Endothelial cell of umbilical vein (primary cell): ENCODE measurements at regions not wholly inside any gene's neighbourhood (a gene's known extent, or its start where the extent isn't known, plus 50 kb on each side); places are given as distances from the start of the nearest gene placed in this dataset.
"Not testable (repeated sequence)": the region's sequence is repeated elsewhere in the genome, so short reads cannot be mapped to it uniquely, and the experiment has no call there.

Experiments
- BruUV-seq: library from RNA; stranded (reverse); fragments of 400-500 nt; replicated peaks from 2 replicates; lab custom pipeline; 2021; lab: Mats Ljungman, UMichigan
- CTCF ChIA-PET: fragments of 300-600, 350-600 bp; sonication (Branson Sonifier 250); formaldehyde crosslinking; loops from one replicate; lab custom pipeline; 2021; ENCODE audit warnings: antibody characterized with exemption, inconsistent platforms; lab: Charles Lee
- POLR2A ChIA-PET: fragments of 300-600, 350-600 bp; sonication (Branson Sonifier 250); formaldehyde crosslinking; loops from one replicate; lab custom pipeline; 2021; ENCODE audit warnings: antibody characterized with exemption, inconsistent platforms; lab: Charles Lee
- DNase-seq: peaks from one replicate; pipeline ENCODE4 v3.0.0-alpha.2; 2011; ENCODE audit warnings: low read depth, low spot score
- FAIRE-seq: peaks from 2 replicates; lab custom pipeline; 2011; peaks lifted over from hg19 to GRCh38; lab: Jason Lieb, UNC
- H2AFZ ChIP-seq: 2 replicates; pipeline ENCODE4 v1.6.0; 2012; ENCODE audit warnings: low read depth, low read length, control low read depth, inconsistent platforms
- H3K27ac ChIP-seq: 2 replicates; pipeline ENCODE4 v1.5.1; 2011; ENCODE audit warnings: low read depth, mild to moderate bottlenecking, control low read depth, low read length, moderate library complexity; ENCODE audit not compliant: insufficient read depth
- H3K27me3 ChIP-seq, 2 experiments: 2 replicates each; pipeline versions ENCODE4 v1.6.0 to v1.6.1; 2011; ENCODE audit warnings: low read length in 2 of 2, mixed read lengths in 1 of 2; ENCODE audit not compliant: control insufficient read depth in 2 of 2, insufficient read depth in 2 of 2
- H3K36me3 ChIP-seq, 2 experiments: 2 replicates in 1 of 2; 3 replicates in 1 of 2; pipeline ENCODE4 v1.5.1; 2011; ENCODE audit warnings: low read length in 2 of 2, mild to moderate bottlenecking in 1 of 2, moderate library complexity in 1 of 2; ENCODE audit not compliant: control insufficient read depth in 2 of 2, insufficient read depth in 2 of 2; ENCODE audit errors: extremely low read depth in 1 of 2
- H3K4me1 ChIP-seq: 3 replicates; pipeline ENCODE4 v1.5.1; 2011; ENCODE audit warnings: mild to moderate bottlenecking, low read length; ENCODE audit not compliant: control insufficient read depth, insufficient read depth; ENCODE audit errors: extremely low read depth
- H3K4me2 ChIP-seq: 2 replicates; pipeline ENCODE4 v1.6.1; 2011; ENCODE audit warnings: low read length, control low read depth, mixed read lengths; ENCODE audit not compliant: insufficient read depth
- H3K4me3 ChIP-seq, 3 experiments: fragments of 200-600 bp in 1 of 3; sonication (generic), shearing (Covaris generic) in 1 of 3; replicated peaks in 1 of 3; 2 replicates each; pipeline ENCODE4 v1.5.1; 2011 to 2016; ENCODE audit warnings: control low read depth in 3 of 3, low read length in 3 of 3, mild to moderate bottlenecking in 2 of 3, inconsistent platforms in 1 of 3, low read depth in 1 of 3, moderate library complexity in 1 of 3; ENCODE audit not compliant: insufficient read depth in 1 of 3
- H3K79me2 ChIP-seq: 2 replicates; pipeline ENCODE4 v1.6.0; 2012; ENCODE audit warnings: low read length, inconsistent platforms; ENCODE audit not compliant: control insufficient read depth, insufficient read depth
- H3K9ac ChIP-seq: replicated peaks from 2 replicates; pipeline ENCODE3; 2011; ENCODE audit warnings: low read length, control low read depth; ENCODE audit not compliant: insufficient read depth; ENCODE audit errors: extremely low read depth
- H3K9me1 ChIP-seq: replicated peaks from 3 replicates; pipeline ENCODE4 v1.6.0; 2011; ENCODE audit warnings: mild to moderate bottlenecking, low read length; ENCODE audit not compliant: control insufficient read depth, insufficient read depth; ENCODE audit errors: extremely low read depth
- H3K9me3 ChIP-seq: replicated peaks from 2 replicates; pipeline ENCODE4 v1.5.1; 2012; ENCODE audit warnings: low read length, inconsistent platforms; ENCODE audit not compliant: control insufficient read depth, insufficient read depth
- H4K20me1 ChIP-seq: replicated peaks from 2 replicates; pipeline ENCODE3; 2011; ENCODE audit warnings: mild to moderate bottlenecking, low read length; ENCODE audit not compliant: control insufficient read depth, insufficient read depth; ENCODE audit errors: extremely low read depth
- EZH2 ChIP-seq: IDR thresholded peaks from 2 replicates; pipeline ENCODE4 v1.6.1; 2012; ENCODE audit warnings: borderline replicate concordance, low read depth, mild to moderate bottlenecking, moderate library complexity, low read length, inconsistent platforms; ENCODE audit not compliant: severe bottlenecking
- FOS ChIP-seq: IDR thresholded peaks from 2 replicates; pipeline ENCODE4 v1.6.1; 2011; ENCODE audit warnings: mild to moderate bottlenecking, low read length, moderate library complexity, borderline replicate concordance; ENCODE audit not compliant: insufficient read depth
- GATA2 ChIP-seq: IDR thresholded peaks from 2 replicates; pipeline ENCODE4 v1.7.0; 2011; ENCODE audit warnings: low read depth, mild to moderate bottlenecking, moderate library complexity, mixed read lengths, low read length; ENCODE audit not compliant: insufficient read length, insufficient read depth
- JUN ChIP-seq: IDR thresholded peaks from 2 replicates; pipeline ENCODE4 v1.6.1; 2011; ENCODE audit warnings: borderline replicate concordance, low read depth; ENCODE audit not compliant: insufficient read length, insufficient read depth
- MYC ChIP-seq: IDR thresholded peaks from one replicate; pipeline ENCODE4 v1.6.1; 2011; ENCODE audit warnings: mild to moderate bottlenecking, low read depth, low read length
- POLR2A ChIP-seq: IDR thresholded peaks from 2 replicates; pipeline ENCODE4 v1.6.1; 2012; ENCODE audit warnings: low read depth, mild to moderate bottlenecking, control low read depth, low read length
- POLR2AphosphoS5 ChIP-seq: IDR thresholded peaks from 2 replicates; pipeline ENCODE4 v1.6.1; 2012; ENCODE audit warnings: low read depth, mild to moderate bottlenecking, control low read depth, low read length, moderate library complexity; ENCODE audit not compliant: insufficient read depth
- dilution Hi-C: fragments of 300-500 bp; cut with MboI; formaldehyde crosslinking; loops from one replicate; pipeline ENCODE4 v1.15.0; 2019; ENCODE audit warnings: low sequenced_read_pairs; ENCODE audit not compliant: extremely low pct_ligation_motif_present
- intact Hi-C: fragments of 100-400 bp; cut with micrococcal nuclease; formaldehyde crosslinking; loops from one replicate; pipeline ENCODE4 v1.10.0; 2022
- TF ChIP-seq, protein P1 (sequence below): IDR thresholded peaks from 2 replicates; pipeline ENCODE4 v1.6.1; 2011; ENCODE audit not compliant: insufficient read depth, insufficient read length
- TF ChIP-seq, protein P2 (sequence below), 2 donors: IDR thresholded peaks; 1 replicate in 1 of 2; 2 replicates in 1 of 2; pipeline ENCODE4 v1.5.1; 2011; ENCODE audit warnings: low read length in 2 of 2, mild to moderate bottlenecking in 2 of 2, moderate library complexity in 2 of 2, control low read depth in 1 of 2, inconsistent platforms in 1 of 2, low read depth in 1 of 2; ENCODE audit not compliant: insufficient read depth in 1 of 2; ENCODE audit errors: extremely low read depth in 1 of 2

DNA sequence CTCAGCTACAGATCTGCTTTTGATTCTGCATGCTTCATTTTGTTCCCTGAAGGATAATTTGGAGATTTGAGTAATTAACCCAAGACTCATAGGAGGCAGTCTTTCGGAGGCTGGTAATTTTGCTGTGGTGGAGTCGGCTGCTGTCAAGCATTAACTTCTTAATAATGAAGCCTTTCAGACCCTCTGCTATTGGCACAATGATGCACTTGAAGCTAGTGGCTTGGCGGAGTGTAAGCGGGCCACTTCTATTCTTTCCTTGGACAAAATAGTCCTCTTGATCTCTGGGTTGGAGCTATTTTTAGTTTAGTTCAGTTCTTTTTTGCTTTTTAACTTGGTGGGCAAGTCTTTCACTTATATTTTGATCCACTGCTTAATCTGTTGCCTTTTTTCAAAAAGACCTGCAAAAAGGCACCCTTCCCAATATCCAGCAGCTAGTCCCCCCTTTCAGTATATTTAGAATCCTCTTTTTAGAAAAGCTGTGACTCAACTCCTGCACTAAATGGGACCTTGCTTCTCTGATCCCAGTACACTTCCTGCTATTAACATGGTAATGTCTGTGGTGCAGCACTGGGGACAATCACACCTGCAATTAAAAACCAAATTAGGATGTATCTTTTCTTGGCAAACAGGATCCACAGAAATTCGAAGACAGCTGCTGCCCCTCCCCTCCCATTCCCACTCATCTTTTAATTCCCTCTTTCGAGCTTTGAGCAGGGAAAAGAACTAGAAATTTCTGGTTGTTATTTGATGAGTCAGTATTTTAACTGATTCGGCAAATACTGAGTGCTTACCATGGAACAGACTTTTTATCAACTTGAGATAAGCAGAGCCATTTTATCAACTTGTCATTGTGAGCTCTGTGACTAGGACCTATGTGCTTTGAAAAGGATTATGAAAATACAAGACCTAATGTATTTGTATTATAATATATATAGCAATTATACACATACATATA is 169.4 kb upstream of the ANKRD55 start:
- CTCF ChIA-PET = no interaction called here
- intact Hi-C loops (no loop called here), dilution Hi-C loops (no loop called here)
- no peaks in the 10 kb centered on the region for H3K9me3 ChIP-seq
- H3K9ac ChIP-seq = no peak overlapping the region
- POLR2A ChIA-PET = no interaction called here
- no peaks in the 10 kb centered on the region for H3K79me2 ChIP-seq
- TF ChIP-seq JUN = no peak
- no peak for TF ChIP-seq EZH2
- TF ChIP-seq, protein P1, sequence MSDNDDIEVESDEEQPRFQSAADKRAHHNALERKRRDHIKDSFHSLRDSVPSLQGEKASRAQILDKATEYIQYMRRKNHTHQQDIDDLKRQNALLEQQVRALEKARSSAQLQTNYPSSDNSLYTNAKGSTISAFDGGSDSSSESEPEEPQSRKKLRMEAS = no peak
- no peak for TF ChIP-seq FOS
- no peak for TF ChIP-seq POLR2A
- TF ChIP-seq GATA2 = no peak
- no peak for TF ChIP-seq POLR2AphosphoS5
- TF ChIP-seq, protein P2, sequence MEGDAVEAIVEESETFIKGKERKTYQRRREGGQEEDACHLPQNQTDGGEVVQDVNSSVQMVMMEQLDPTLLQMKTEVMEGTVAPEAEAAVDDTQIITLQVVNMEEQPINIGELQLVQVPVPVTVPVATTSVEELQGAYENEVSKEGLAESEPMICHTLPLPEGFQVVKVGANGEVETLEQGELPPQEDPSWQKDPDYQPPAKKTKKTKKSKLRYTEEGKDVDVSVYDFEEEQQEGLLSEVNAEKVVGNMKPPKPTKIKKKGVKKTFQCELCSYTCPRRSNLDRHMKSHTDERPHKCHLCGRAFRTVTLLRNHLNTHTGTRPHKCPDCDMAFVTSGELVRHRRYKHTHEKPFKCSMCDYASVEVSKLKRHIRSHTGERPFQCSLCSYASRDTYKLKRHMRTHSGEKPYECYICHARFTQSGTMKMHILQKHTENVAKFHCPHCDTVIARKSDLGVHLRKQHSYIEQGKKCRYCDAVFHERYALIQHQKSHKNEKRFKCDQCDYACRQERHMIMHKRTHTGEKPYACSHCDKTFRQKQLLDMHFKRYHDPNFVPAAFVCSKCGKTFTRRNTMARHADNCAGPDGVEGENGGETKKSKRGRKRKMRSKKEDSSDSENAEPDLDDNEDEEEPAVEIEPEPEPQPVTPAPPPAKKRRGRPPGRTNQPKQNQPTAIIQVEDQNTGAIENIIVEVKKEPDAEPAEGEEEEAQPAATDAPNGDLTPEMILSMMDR (IDR thresholded peaks at IDR 0.05; ENCODE audit: extremely low read depth in 1 of 2, insufficient read depth in 1 of 2, low read depth in 1 of 2, low read length in 2 of 2) = no peak
- TF ChIP-seq MYC = no peak
- no peak overlapping the region for H2AFZ ChIP-seq
- H3K4me3 ChIP-seq = no peak overlapping the region
- FAIRE-seq = no peak
- DNase-seq = no peak
- H3K27ac ChIP-seq = no peak overlapping the region
- H3K4me2 ChIP-seq = no peak overlapping the region
- no peaks in the 10 kb centered on the region for H3K9me1 ChIP-seq
- BruUV-seq = no TSS peak
- no peaks in the 10 kb centered on the region for H3K4me1 ChIP-seq
- no peaks in the 10 kb centered on the region for H3K27me3 ChIP-seq
- H3K36me3 ChIP-seq = no peaks in the 10 kb centered on the region
- H4K20me1 ChIP-seq = no peaks in the 10 kb centered on the region

- H3K9me1 ChIP-seq, H3K4me1 ChIP-seq, H2AFZ ChIP-seq, H4K20me1 ChIP-seq, CTCF ChIA-PET, dilution Hi-C loops, POLR2A ChIA-PET, H3K36me3 ChIP-seq, H3K27me3 ChIP-seq, intact Hi-C loops, FAIRE-seq, H3K9me3 ChIP-seq, H3K4me2 ChIP-seq, H3K79me2 ChIP-seq, H3K27ac ChIP-seq, H3K9ac ChIP-seq, DNase-seq, BruUV-seq, H3K4me3 ChIP-seq: not testable (repeated sequence)
Measured at GRCh38 chr5:56397796-56398195, 164.7 kb upstream of the ANKRD55 start.
